Activated naive CD4-positive, alpha-beta T cell treated with anti-CD3 and anti-CD28 coated beads, Interleukin-2, amount 50 U/mL, for 24 hours (primary cell): ENCODE measurements at regions not wholly inside any gene's neighbourhood (a gene's known extent, or its start where the extent isn't known, plus 50 kb on each side); places are given as distances from the start of the nearest gene placed in this dataset.
"Not testable (repeated sequence)": the region's sequence is repeated elsewhere in the genome, so short reads cannot be mapped to it uniquely, and the experiment has no call there.

ENCODE experiments used
- H3K27ac Mint-ChIP-seq: one replicate; pipeline ENCODE4 v1.8.0; 2021; ENCODE audit warnings: mild to moderate bottlenecking, mixed read lengths
- H3K27me3 Mint-ChIP-seq: one replicate; pipeline ENCODE4 v1.8.0; 2021; ENCODE audit warnings: mixed read lengths
- H3K36me3 Mint-ChIP-seq: one replicate; pipeline ENCODE4 v1.8.0; 2021; ENCODE audit warnings: mixed read lengths
- H3K4me1 Mint-ChIP-seq: one replicate; pipeline ENCODE4 v1.8.0; 2021; ENCODE audit warnings: mixed read lengths
- H3K4me3 Mint-ChIP-seq: one replicate; pipeline ENCODE4 v1.8.0; 2021; ENCODE audit warnings: mild to moderate bottlenecking, mixed read lengths
- H3K9me3 Mint-ChIP-seq: one replicate; pipeline ENCODE4 v1.8.0; 2021; ENCODE audit warnings: mixed read lengths

DNA sequence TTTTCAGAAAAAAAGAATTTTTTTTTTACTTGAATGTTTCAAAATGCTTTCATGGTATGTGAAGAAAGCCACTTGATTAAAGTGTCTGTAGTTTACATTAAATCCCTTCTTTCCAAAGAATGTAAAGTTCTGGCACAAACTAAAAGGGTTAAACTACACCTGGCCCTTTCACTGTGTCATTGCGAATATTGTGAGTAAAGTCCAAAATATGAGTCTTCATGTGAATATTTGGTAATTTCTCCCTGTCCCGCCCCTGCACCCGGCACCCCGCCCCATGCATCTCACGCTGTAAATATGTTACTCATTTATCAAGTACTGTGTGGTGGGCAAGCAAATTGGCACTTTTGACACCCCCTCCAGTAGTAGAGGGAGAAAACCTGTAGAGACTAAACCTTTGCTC lies 274.7 kb downstream of the TTC6 start:
- H3K27me3 Mint-ChIP-seq: peaks cover 3% of the 10 kb centered on the region
- H3K9me3 Mint-ChIP-seq: no peaks in the 10 kb centered on the region
- no peak overlapping the region for H3K27ac Mint-ChIP-seq
- H3K4me1 Mint-ChIP-seq: peaks cover 7% of the 10 kb centered on the region
- H3K4me3 Mint-ChIP-seq: no peak overlapping the region
- H3K36me3 Mint-ChIP-seq: no peaks in the 10 kb centered on the region

- Mint-ChIP-seq H3K4me3 (no peak overlapping the region), H3K27me3 (peaks cover 4% of the 10 kb centered on the region), H3K36me3 (no peaks in the 10 kb centered on the region), H3K9me3 (no peaks in the 10 kb centered on the region), H3K27ac (no peak overlapping the region), H3K4me1 (peaks cover 7% of the 10 kb centered on the region)
Observed at GRCh38 chr14:37870632-37871346, 275.4 kb downstream of the TTC6 start.

- not testable (repeated sequence) for H3K4me3 Mint-ChIP-seq, H3K27me3 Mint-ChIP-seq, H3K4me1 Mint-ChIP-seq, H3K27ac Mint-ChIP-seq, H3K9me3 Mint-ChIP-seq, H3K36me3 Mint-ChIP-seq
Observed at GRCh38 chr14:37874065-37874428, 278.6 kb downstream of the TTC6 start.

GRCh38 chr14:37874429-37875109 lies 279.1 kb downstream of the TTC6 start:
- H3K4me3 Mint-ChIP-seq: no peak overlapping the region
- H3K36me3 Mint-ChIP-seq: no peaks in the 10 kb centered on the region
- peaks cover 7% of the 10 kb centered on the region for H3K4me1 Mint-ChIP-seq
- peaks cover 6% of the 10 kb centered on the region for H3K27me3 Mint-ChIP-seq
- no peak overlapping the region for H3K27ac Mint-ChIP-seq
- no peaks in the 10 kb centered on the region for H3K9me3 Mint-ChIP-seq

GRCh38 chr14:37888234-37888633 lies 292.8 kb downstream of the TTC6 start:
- Mint-ChIP-seq H3K4me1 (no peaks in the 10 kb centered on the region), H3K27ac (no peak overlapping the region), H3K27me3 (peaks cover 8% of the 10 kb centered on the region)

GRCh38 chr14:37889087-37889486 lies 293.7 kb downstream of the TTC6 start:
- H3K4me3 Mint-ChIP-seq: no peak overlapping the region
- H3K4me1 Mint-ChIP-seq: no peaks in the 10 kb centered on the region
- peaks cover 8% of the 10 kb centered on the region for H3K27me3 Mint-ChIP-seq
- no peak overlapping the region for H3K27ac Mint-ChIP-seq
- no peaks in the 10 kb centered on the region for H3K9me3 Mint-ChIP-seq
- no peaks in the 10 kb centered on the region for H3K36me3 Mint-ChIP-seq

More at GRCh38 chr14:37888234-37888633, 292.8 kb downstream of the TTC6 start:
- Mint-ChIP-seq H3K36me3 (no peaks in the 10 kb centered on the region), H3K4me3 (no peak overlapping the region), H3K9me3 (no peaks in the 10 kb centered on the region)

- H3K4me3 Mint-ChIP-seq: no peak overlapping the region
- H3K4me1 Mint-ChIP-seq: no peaks in the 10 kb centered on the region
- no peaks in the 10 kb centered on the region for H3K9me3 Mint-ChIP-seq
- H3K36me3 Mint-ChIP-seq: no peaks in the 10 kb centered on the region
- peaks cover 8% of the 10 kb centered on the region for H3K27me3 Mint-ChIP-seq
- no peak overlapping the region for H3K27ac Mint-ChIP-seq
Observed at GRCh38 chr14:37890095-37890494, 294.7 kb downstream of the TTC6 start.

GRCh38 chr14:37891500-37891899 lies 296.1 kb downstream of the TTC6 start:
- H3K4me1 Mint-ChIP-seq, H3K4me3 Mint-ChIP-seq, H3K36me3 Mint-ChIP-seq, H3K27ac Mint-ChIP-seq, H3K9me3 Mint-ChIP-seq: not testable (repeated sequence)
- peaks cover 10% of the 10 kb centered on the region for H3K27me3 Mint-ChIP-seq

GRCh38 chr14:37894463-37894862 lies 299.0 kb downstream of the TTC6 start:
- no peaks in the 10 kb centered on the region for H3K36me3 Mint-ChIP-seq
- H3K4me3 Mint-ChIP-seq: no peak overlapping the region
- H3K9me3 Mint-ChIP-seq: no peaks in the 10 kb centered on the region
- no peak overlapping the region for H3K27ac Mint-ChIP-seq
- H3K4me1 Mint-ChIP-seq: no peaks in the 10 kb centered on the region
- peaks cover 4% of the 10 kb centered on the region for H3K27me3 Mint-ChIP-seq

DNA sequence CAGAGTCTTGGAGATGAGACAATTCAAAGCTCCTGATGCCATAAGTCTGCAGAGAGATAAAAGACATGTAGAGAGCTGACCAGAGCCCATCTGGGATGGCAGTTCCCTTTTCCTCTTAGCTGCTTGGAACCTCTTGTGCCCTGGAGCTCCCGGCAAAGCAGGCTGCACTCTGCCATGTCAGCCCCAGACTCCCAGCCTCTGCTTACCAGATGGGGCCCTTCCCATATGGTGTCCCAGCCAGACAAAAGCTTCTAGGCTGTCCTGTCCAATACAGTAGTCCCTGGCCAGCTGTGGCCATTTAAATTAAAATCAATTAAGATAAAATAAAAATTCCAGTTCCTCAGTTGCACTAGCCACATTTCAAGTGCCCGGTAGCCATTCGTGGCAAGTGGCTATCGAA lies 303.9 kb downstream of the TTC6 start:
- no peaks in the 10 kb centered on the region for H3K36me3 Mint-ChIP-seq
- H3K27ac Mint-ChIP-seq: no peak overlapping the region
- peaks cover 11% of the 10 kb centered on the region for H3K27me3 Mint-ChIP-seq
- H3K4me3 Mint-ChIP-seq: no peak overlapping the region
- H3K4me1 Mint-ChIP-seq: peaks cover 4% of the 10 kb centered on the region
- H3K9me3 Mint-ChIP-seq: no peaks in the 10 kb centered on the region

DNA sequence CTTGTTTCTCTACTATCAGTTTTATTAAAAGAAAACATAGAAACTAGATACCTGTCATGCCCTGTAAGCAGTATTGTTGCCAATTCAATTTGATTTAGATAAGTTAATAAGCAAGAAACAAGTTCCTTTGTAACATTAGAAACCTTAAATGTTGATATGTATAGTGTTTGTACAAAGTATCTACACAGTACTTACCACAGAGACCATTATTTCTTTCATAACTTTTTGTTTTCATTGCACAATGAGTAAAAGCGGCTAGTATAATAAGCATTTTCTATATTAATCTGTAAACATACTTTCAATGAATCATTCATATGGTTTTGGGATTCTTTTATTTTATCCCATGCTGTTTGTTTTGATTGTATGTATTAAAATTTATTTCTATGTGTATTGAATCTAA lies 305.1 kb downstream of the TTC6 start:
- peaks cover 10% of the 10 kb centered on the region for H3K27me3 Mint-ChIP-seq
- H3K4me1 Mint-ChIP-seq: peaks cover 4% of the 10 kb centered on the region
- H3K4me3 Mint-ChIP-seq: no peak overlapping the region
- no peaks in the 10 kb centered on the region for H3K9me3 Mint-ChIP-seq
- no peaks in the 10 kb centered on the region for H3K36me3 Mint-ChIP-seq
- H3K27ac Mint-ChIP-seq: no peak overlapping the region

- Mint-ChIP-seq H3K4me3 (no peak overlapping the region), H3K9me3 (no peaks in the 10 kb centered on the region), H3K27ac (no peak overlapping the region), H3K4me1 (peaks cover 4% of the 10 kb centered on the region), H3K27me3 (peaks cover 10% of the 10 kb centered on the region), H3K36me3 (no peaks in the 10 kb centered on the region)
Observed at GRCh38 chr14:37901978-37902377, 305.7 kb upstream of the SSTR1 start.

- Mint-ChIP-seq H3K27me3 (peaks cover 10% of the 10 kb centered on the region), H3K4me1 (peaks cover 4% of the 10 kb centered on the region), H3K4me3 (no peak overlapping the region), H3K36me3 (no peaks in the 10 kb centered on the region), H3K27ac (no peak overlapping the region), H3K9me3 (no peaks in the 10 kb centered on the region)
Observed at GRCh38 chr14:37903343-37904191, 304.1 kb upstream of the SSTR1 start.

GRCh38 chr14:37924622-37925021 lies 283.1 kb upstream of the SSTR1 start:
- no peaks in the 10 kb centered on the region for H3K4me1 Mint-ChIP-seq
- no peaks in the 10 kb centered on the region for H3K27me3 Mint-ChIP-seq
- H3K4me3 Mint-ChIP-seq: no peak overlapping the region
- no peak overlapping the region for H3K27ac Mint-ChIP-seq
- H3K9me3 Mint-ChIP-seq: no peaks in the 10 kb centered on the region
- no peaks in the 10 kb centered on the region for H3K36me3 Mint-ChIP-seq

DNA sequence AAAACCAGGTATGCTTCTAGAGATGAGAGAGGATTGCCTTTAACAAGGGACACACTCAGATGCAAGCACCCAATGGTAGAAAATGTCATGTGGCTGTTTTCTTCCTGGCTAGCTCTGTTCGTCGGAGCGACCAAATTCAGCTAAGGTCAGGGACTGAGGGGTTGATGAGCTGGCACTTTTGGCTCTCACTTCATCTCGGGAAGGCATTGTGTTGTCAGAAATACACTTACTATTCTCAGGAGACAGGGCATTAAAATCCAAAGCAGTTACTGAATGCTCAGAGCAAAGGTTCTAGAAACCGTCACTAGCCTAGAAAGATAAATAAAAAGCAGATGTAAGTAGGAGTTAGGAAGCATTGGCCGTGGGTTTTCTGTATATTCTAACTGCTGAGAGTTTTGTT lies 275.7 kb upstream of the SSTR1 start:
- Mint-ChIP-seq H3K36me3 (no peaks in the 10 kb centered on the region), H3K27ac (no peak overlapping the region), H3K9me3 (no peaks in the 10 kb centered on the region), H3K27me3 (no peaks in the 10 kb centered on the region), H3K4me1 (no peaks in the 10 kb centered on the region), H3K4me3 (no peak overlapping the region)

- Mint-ChIP-seq H3K36me3 (no peaks in the 10 kb centered on the region), H3K4me3 (no peak overlapping the region), H3K4me1 (no peaks in the 10 kb centered on the region)
Observed at GRCh38 chr14:37932481-37932880, 275.2 kb upstream of the SSTR1 start.

More at GRCh38 chr14:37932481-37932880, 275.2 kb upstream of the SSTR1 start:
- no peaks in the 10 kb centered on the region for H3K9me3 Mint-ChIP-seq
- H3K27me3 Mint-ChIP-seq: no peaks in the 10 kb centered on the region
- H3K27ac Mint-ChIP-seq: no peak overlapping the region
